ENCODE measurements at regions not wholly inside any gene's neighbourhood (a gene's known extent, or its start where the extent isn't known, plus 50 kb on each side); places are given as distances from the start of the nearest gene placed in this dataset.

DNA sequence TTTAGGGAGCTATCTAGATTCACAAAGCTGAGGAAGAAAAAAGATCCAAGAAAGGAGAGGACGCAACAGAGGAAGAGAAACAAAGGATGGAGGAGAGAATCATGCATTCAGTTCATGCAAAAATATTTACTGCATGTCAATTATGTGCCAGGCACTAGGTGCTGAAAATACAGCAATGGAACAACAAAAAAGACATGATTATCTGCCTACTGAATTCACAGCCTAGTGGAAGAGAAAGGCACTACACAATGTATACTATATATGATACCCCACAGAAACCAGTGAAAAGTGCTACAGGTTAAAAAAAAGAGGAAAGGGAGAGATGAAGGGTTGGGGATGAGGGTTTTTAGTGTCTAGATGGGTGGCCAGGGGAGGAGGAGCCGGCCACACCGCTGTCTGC lies 520.4 kb upstream of the CELF2 start:
- TF ChIP-seq CTCF (IDR thresholded peaks at IDR 0.05) (no peak), POLR2A (IDR thresholded peaks at IDR 0.05) (no peak)
